LNCaP clone FGC (cell line): ENCODE measurements at regions not wholly inside any gene's neighbourhood (a gene's known extent, or its start where the extent isn't known, plus 50 kb on each side); places are given as distances from the start of the nearest gene placed in this dataset.
A peak's percentile ranks its signal among the peaks of the same experiment; 100 is the strongest.

Source experiments
- DNase-seq: peaks from one replicate; pipeline ENCODE4 v3.0.0-alpha.2; 2011; ENCODE audit warnings: low read depth
- H3K4me3 ChIP-seq: 2 replicates; pipeline ENCODE4 v1.5.1; 2011; ENCODE audit warnings: mild to moderate bottlenecking, low read depth, low read length, control low read depth
- TF ChIP-seq, protein P1 (sequence below): IDR thresholded peaks from 2 replicates; pipeline ENCODE4 v1.5.1; 2012; ENCODE audit warnings: mild to moderate bottlenecking; ENCODE audit not compliant: control insufficient read depth, insufficient read depth; ENCODE audit errors: extremely low read depth

DNA sequence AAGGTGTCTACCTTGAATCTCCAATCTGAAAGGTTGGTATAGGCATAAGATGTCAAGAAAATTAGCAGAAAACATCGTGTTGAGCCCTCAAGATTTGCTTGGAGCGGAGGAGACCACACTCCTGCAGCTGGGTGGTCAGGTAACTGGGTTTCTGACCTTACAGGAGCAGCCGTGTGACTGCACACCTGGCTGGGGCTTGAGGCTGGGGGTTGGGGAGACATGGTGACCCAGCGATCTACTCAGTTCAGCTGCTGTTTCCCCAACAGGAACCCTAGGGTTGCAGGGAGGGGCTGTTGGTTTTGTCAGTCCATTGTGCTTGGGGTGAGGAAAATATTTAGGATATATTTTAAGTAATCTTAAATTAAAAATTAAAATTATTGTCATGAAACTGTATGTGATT is 147.0 kb upstream of the ZNF32 start:
- no peak overlapping the region for H3K4me3 ChIP-seq
- no peak for DNase-seq
- TF ChIP-seq, protein P1, sequence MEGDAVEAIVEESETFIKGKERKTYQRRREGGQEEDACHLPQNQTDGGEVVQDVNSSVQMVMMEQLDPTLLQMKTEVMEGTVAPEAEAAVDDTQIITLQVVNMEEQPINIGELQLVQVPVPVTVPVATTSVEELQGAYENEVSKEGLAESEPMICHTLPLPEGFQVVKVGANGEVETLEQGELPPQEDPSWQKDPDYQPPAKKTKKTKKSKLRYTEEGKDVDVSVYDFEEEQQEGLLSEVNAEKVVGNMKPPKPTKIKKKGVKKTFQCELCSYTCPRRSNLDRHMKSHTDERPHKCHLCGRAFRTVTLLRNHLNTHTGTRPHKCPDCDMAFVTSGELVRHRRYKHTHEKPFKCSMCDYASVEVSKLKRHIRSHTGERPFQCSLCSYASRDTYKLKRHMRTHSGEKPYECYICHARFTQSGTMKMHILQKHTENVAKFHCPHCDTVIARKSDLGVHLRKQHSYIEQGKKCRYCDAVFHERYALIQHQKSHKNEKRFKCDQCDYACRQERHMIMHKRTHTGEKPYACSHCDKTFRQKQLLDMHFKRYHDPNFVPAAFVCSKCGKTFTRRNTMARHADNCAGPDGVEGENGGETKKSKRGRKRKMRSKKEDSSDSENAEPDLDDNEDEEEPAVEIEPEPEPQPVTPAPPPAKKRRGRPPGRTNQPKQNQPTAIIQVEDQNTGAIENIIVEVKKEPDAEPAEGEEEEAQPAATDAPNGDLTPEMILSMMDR: no peak

DNA sequence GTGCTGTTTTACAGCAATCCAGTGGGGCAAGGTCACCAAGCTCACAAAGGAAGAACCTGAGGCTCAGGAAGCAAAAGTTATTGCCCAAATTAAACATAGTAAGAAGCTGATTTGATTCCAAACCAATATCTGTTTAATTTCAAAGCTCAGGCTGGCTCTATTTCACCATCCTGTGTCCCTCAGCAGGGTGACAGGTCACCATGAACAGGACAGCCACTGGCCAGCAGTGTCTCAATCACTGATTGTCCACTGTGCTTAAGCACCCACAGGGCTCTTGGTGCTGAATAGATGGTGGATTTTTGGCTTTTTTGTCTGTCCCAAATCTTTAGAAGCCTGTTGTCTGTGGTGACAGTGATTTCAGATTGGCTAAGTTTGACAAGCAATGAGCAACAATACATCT is 146.4 kb upstream of the ZNF32 start:
- no peak for DNase-seq
- TF ChIP-seq, protein P1: no peak

DNA sequence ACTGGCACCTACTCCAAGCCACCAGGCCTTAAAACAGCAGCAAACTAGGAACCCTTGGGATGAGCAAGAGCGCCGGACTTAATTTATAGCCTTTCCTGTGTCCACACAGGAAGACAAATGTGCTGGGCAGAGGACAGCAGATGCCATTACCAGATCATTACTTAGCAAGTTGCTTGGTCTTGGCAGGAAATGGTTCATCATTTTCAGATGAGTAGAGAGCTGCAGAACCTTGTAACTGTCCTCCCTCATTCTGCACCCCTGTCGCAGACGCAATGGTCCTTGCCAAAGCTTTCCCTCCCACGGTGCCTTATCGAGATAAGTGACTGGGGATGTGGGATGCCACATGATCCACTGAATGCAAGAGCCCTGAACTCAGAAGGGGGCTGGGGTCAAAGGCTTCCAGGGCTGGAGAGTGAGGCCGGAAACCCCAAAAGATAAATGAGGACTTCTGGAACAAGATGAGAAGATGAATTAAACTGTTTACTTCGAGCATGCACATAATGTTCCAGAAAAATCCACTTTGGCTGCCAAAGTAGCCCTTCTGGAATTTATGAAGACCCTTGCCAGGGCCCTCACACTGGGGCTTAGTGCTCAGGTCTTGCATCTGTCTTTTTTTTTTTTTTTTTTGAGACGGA is 145.6 kb upstream of the ZNF32 start:
- TF ChIP-seq, protein P1: no peak
- DNase-seq: no peak
- no peak overlapping the region for H3K4me3 ChIP-seq

More for the DNA sequence above, 146.4 kb upstream of the ZNF32 start:
- no peak overlapping the region for H3K4me3 ChIP-seq

DNA sequence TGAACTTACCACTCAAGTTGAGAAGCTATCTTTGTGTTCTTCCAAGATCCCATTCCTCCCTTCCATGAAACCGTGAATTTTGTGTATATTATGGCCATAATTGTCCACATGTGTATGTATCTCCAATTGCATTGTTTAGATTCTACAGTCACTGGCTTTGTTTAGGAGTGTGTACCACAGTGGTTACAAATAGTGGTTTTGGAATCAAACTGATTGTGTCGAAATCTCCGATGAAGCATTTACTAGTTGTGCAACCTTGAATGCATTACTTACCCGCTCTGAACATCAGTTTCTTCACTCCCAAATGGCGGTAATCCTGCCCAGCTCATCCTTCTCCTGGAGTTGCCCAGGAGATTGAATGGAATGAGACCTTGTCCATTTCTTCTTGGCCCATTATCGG is 145.0 kb upstream of the ZNF32 start:
- no peak for DNase-seq
- TF ChIP-seq, protein P1: no peak
- no peak overlapping the region for H3K4me3 ChIP-seq

DNA sequence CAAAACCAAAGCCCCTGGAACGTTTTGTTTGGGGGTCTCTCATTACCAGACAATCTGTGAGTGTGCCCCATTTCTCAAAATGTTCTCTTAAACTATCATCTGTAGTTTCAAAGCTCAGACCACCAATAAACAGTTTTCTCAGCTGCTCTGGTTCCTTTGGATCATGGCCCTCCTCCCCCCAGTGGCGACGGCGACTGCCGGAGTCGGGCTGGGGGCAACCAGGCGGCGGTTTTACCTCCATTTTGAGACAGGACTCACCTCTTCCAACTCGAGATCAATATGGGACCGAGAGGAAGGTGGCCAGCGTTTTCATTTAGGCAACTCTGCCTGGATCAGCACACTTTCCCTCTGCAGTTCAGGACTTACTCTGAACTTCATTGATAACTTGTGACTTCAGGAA is 141.5 kb upstream of the ZNF32 start:
- no peak for DNase-seq
- TF ChIP-seq, protein P1: no peak
- no peak overlapping the region for H3K4me3 ChIP-seq

DNA sequence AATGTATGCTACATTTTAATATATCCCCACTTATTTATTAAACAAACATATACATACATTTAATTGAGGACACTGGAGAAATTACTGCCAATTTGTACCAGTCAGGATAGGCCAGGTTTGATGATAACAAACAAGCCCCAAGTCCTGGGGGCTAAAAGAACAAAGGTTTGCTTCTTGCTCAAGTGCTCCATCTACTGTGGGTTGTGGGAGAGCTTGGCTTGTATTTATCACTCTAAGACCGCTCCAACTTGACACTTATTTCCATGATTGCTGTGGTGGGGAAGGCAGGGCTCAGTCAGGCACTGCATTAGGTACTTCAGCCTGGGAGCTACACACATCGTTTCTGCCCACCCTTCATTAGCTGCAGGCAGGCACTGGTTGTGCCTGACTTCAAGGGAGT is 136.6 kb upstream of the ZNF32 start:
- TF ChIP-seq, protein P1: peak; percentile 46
- no peak overlapping the region for H3K4me3 ChIP-seq
- no peak for DNase-seq

DNA sequence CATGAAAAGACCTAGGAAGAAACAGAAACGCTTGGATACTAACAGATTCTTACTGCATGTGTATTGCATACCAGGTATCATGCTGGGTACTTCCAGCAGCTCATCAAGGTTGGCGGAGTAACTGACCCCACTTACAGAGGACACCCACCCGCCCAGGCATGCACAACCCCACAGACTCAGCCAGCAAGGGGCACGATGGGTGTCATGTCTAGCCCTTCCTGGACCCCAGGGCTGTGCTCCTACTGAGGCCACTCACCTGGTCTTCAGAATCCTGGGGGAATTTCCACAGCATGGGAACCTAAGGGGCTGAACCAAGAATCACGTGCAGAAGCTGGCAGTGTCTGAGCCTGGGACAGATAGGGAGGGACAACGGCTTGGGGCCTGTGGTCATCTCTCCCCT is 134.1 kb upstream of the ZNF32 start:
- TF ChIP-seq, protein P1: no peak
- H3K4me3 ChIP-seq: no peak overlapping the region
- no peak for DNase-seq
